Mammary epithelial cell (primary cell): ENCODE measurements at regions not wholly inside any gene's neighbourhood (a gene's known extent, or its start where the extent isn't known, plus 50 kb on each side); places are given as distances from the start of the nearest gene placed in this dataset.

Experiments
- CTCF ChIP-seq, 2 donors: IDR thresholded peaks in 1 of 2; conservative IDR thresholded peaks in 1 of 2; 2 replicates each; pipeline ENCODE4 v1.5.1; 2011 to 2012; ENCODE audit warnings: inconsistent platforms in 2 of 2, low read length in 2 of 2, mild to moderate bottlenecking in 2 of 2, control low read depth in 1 of 2, low read depth in 1 of 2; ENCODE audit not compliant: insufficient read depth in 1 of 2; ENCODE audit errors: extremely low read depth in 1 of 2
- EZH2 ChIP-seq: IDR thresholded peaks from 2 replicates; pipeline ENCODE4 v1.6.1; 2012; ENCODE audit warnings: low read length, inconsistent platforms, borderline replicate concordance

- TF ChIP-seq EZH2 (no peak), CTCF (conservative IDR thresholded peaks at IDR 0.05 in 1 of 2, IDR thresholded peaks at IDR 0.05 in 1 of 2; ENCODE audit: extremely low read depth in 1 of 2, insufficient read depth in 1 of 2, low read depth in 1 of 2, low read length in 2 of 2) (no peak)
These were observed 202.8 kb downstream of the BAMBI start for GRCh38 chr10:28879875-28880682.
